ENCODE measurements at regions not wholly inside any gene's neighbourhood (a gene's known extent, or its start where the extent isn't known, plus 50 kb on each side); places are given as distances from the start of the nearest gene placed in this dataset.

- no peak for TF ChIP-seq CHD2 (IDR thresholded peaks at IDR 0.05; ENCODE audit: low read depth, low read length)
- TF ChIP-seq POLR2A (IDR thresholded peaks at IDR 0.05; ENCODE audit: insufficient read depth in 1 of 2, low read depth in 2 of 2, low read length in 2 of 2): no peak
- TF ChIP-seq GMEB1 (CRISPR knock-in tag; IDR thresholded peaks at IDR 0.05; ENCODE audit: borderline replicate concordance): no peak
- TF ChIP-seq ERF (CRISPR knock-in tag; IDR thresholded peaks at IDR 0.05): no peak
- TF ChIP-seq, protein P1, sequence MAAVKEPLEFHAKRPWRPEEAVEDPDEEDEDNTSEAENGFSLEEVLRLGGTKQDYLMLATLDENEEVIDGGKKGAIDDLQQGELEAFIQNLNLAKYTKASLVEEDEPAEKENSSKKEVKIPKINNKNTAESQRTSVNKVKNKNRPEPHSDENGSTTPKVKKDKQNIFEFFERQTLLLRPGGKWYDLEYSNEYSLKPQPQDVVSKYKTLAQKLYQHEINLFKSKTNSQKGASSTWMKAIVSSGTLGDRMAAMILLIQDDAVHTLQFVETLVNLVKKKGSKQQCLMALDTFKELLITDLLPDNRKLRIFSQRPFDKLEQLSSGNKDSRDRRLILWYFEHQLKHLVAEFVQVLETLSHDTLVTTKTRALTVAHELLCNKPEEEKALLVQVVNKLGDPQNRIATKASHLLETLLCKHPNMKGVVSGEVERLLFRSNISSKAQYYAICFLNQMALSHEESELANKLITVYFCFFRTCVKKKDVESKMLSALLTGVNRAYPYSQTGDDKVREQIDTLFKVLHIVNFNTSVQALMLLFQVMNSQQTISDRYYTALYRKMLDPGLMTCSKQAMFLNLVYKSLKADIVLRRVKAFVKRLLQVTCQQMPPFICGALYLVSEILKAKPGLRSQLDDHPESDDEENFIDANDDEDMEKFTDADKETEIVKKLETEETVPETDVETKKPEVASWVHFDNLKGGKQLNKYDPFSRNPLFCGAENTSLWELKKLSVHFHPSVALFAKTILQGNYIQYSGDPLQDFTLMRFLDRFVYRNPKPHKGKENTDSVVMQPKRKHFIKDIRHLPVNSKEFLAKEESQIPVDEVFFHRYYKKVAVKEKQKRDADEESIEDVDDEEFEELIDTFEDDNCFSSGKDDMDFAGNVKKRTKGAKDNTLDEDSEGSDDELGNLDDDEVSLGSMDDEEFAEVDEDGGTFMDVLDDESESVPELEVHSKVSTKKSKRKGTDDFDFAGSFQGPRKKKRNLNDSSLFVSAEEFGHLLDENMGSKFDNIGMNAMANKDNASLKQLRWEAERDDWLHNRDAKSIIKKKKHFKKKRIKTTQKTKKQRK (IDR thresholded peaks at IDR 0.05; ENCODE audit: low read length): no peak
- TF ChIP-seq IRF9 (CRISPR knock-in tag; IDR thresholded peaks at IDR 0.05; ENCODE audit: borderline replicate concordance): no peak
- TF ChIP-seq SRF (IDR thresholded peaks at IDR 0.05; ENCODE audit: low read depth, low read length): no peak
Observed at GRCh38 chr18:28559511-28559910, 382.6 kb upstream of the CDH2 start.
